ENCODE measurements at regions not wholly inside any gene's neighbourhood (a gene's known extent, or its start where the extent isn't known, plus 50 kb on each side); places are given as distances from the start of the nearest gene placed in this dataset.

GRCh38 chr14:85948153-85948552 is 418.2 kb downstream of the FLRT2 start:
- ChIA-PET POLR2A (no interaction called here), CTCF (no interaction called here)
- no peak overlapping the region for H3K4me3 ChIP-seq (ENCODE audit: low read depth, low read length)
- DNase-seq (ENCODE audit: low read depth, low spot score): no peak
- TF ChIP-seq, protein P1, sequence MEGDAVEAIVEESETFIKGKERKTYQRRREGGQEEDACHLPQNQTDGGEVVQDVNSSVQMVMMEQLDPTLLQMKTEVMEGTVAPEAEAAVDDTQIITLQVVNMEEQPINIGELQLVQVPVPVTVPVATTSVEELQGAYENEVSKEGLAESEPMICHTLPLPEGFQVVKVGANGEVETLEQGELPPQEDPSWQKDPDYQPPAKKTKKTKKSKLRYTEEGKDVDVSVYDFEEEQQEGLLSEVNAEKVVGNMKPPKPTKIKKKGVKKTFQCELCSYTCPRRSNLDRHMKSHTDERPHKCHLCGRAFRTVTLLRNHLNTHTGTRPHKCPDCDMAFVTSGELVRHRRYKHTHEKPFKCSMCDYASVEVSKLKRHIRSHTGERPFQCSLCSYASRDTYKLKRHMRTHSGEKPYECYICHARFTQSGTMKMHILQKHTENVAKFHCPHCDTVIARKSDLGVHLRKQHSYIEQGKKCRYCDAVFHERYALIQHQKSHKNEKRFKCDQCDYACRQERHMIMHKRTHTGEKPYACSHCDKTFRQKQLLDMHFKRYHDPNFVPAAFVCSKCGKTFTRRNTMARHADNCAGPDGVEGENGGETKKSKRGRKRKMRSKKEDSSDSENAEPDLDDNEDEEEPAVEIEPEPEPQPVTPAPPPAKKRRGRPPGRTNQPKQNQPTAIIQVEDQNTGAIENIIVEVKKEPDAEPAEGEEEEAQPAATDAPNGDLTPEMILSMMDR (IDR thresholded peaks at IDR 0.05; ENCODE audit: insufficient read depth, low read length, missing control alignments): no peak

DNA sequence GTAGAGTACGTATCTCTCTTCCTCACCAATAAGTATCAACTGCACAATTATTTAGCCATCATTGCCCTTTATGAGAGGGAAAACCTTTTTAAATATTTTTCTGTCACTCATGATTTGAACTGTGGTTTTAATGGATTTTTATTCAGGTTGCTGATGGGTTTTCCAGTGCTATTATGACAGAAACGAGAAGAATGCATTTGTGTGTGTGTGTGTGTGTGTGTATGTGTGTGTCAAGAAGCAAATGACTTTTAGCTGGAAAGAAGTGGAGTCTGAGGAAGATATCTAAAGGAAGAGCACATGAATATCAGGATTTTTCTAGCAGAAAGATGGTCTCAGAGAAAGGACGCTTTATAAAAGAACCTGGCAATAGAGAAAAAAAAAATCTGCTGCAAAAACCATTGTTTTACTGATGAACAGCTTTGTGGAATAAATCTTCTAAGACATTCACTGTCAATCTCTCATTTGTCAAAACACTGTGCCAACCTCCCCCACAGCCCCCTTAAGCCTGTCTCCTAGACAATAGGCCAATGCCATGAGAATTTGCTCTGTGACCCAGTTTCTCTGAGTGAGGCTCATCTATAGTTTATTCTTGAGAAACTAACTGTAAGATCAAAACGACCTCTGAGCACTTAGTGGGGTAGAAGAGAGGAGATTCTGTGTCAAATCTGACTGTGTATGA is 417.7 kb downstream of the FLRT2 start:
- TF ChIP-seq, protein P1 (IDR thresholded peaks at IDR 0.05; ENCODE audit: insufficient read depth, low read length, missing control alignments): no peak
- H3K4me3 ChIP-seq (ENCODE audit: low read depth, low read length): no peak overlapping the region
- ChIA-PET CTCF (no interaction called here), POLR2A (no interaction called here)
- DNase-seq (ENCODE audit: low read depth, low spot score): no peak

DNA sequence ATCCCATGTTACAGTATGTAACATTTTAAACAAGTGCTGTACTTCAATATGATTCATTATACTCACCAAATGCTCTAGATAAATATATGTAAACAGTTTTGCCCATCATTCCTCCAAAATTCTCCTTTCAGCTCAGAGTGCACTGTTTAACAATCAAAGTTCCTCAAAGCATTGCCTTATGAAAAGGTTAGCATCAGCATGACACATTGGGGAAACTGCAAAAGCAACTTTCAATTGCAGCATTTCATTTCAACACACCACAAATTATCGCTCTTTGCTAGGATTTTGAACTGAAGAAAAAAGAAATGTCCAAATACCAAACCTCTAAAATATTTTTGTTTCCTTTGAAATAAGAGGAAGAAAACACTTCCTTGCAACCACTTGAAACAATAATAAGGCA is 413.2 kb downstream of the FLRT2 start:
- ChIA-PET POLR2A (no interaction called here), CTCF (no interaction called here)
- no peak for DNase-seq (ENCODE audit: low read depth, low spot score)
- H3K4me3 ChIP-seq (ENCODE audit: low read depth, low read length): no peak overlapping the region
- TF ChIP-seq, protein P1 (IDR thresholded peaks at IDR 0.05; ENCODE audit: insufficient read depth, low read length, missing control alignments): no peak

- H3K4me3 ChIP-seq (ENCODE audit: low read depth, low read length): peak overlapping the region; percentile 41
- DNase-seq (ENCODE audit: low read depth, low spot score): no peak
- TF ChIP-seq, protein P1 (IDR thresholded peaks at IDR 0.05; ENCODE audit: insufficient read depth, low read length, missing control alignments): no peak
- POLR2A ChIA-PET: no interaction called here
- CTCF ChIA-PET: no interaction called here
Observed at GRCh38 chr14:85934886-85935254, 404.9 kb downstream of the FLRT2 start.

DNA sequence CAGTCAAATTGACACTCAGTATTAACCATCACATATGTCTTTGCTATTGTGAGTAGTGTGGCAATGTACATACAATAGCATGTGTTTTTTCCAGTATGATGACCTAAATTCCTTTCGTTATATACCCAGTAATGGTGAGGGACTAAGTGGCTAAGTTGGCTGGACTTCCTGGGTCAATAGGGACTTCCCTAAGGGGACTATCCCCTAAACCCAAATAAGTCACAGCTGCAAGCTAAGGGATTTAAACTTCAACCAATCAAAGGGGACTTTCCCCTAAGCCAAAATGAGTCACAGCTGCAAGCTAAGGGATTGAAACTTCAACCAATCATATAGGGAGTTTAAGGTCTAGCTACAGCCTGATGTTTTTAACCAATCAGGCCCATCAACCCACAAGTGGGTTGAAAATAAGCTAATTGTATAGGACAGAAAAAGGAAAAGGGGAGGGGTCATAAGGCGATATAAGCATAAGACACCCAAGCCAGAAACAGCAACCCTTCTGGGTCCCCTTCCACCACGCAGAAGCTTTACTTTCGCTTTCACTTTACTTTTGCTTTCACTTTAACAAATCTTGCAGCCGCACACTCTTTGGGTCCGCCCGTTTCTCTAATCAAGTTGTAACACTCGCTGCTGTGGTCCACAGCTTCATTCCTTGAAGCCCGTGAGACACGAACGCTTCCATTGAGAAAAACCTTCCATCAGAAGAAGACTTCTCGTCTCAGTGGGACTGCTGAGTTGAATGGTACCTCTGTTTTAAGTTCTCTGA is 404.4 kb downstream of the FLRT2 start:
- ChIA-PET POLR2A (no interaction called here), CTCF (no interaction called here)
- TF ChIP-seq, protein P1 (IDR thresholded peaks at IDR 0.05; ENCODE audit: insufficient read depth, low read length, missing control alignments): no peak
- peak overlapping the region; percentile 41 for H3K4me3 ChIP-seq (ENCODE audit: low read depth, low read length)
- DNase-seq (ENCODE audit: low read depth, low spot score): no peak

- ChIA-PET POLR2A (no interaction called here), CTCF (no interaction called here)
- no peak for DNase-seq (ENCODE audit: low read depth, low spot score)
- H3K4me3 ChIP-seq (ENCODE audit: low read depth, low read length): no peak overlapping the region
- TF ChIP-seq, protein P1 (IDR thresholded peaks at IDR 0.05; ENCODE audit: insufficient read depth, low read length, missing control alignments): no peak
Observed at GRCh38 chr14:85921241-85921640, 391.3 kb downstream of the FLRT2 start.

All from AG04449 (cell line).